GM21825 (cell line): ENCODE measurements at regions not wholly inside any gene's neighbourhood (a gene's known extent, or its start where the extent isn't known, plus 50 kb on each side); places are given as distances from the start of the nearest gene placed in this dataset.

Experiments
- ATAC-seq: cut with Tn5 transposase; IDR thresholded peaks from one replicate; pipeline ENCODE4 v1.9.1; 2021; ENCODE audit warnings: mild to moderate bottlenecking, moderate library complexity; ENCODE audit not compliant: unreplicated experiment

DNA sequence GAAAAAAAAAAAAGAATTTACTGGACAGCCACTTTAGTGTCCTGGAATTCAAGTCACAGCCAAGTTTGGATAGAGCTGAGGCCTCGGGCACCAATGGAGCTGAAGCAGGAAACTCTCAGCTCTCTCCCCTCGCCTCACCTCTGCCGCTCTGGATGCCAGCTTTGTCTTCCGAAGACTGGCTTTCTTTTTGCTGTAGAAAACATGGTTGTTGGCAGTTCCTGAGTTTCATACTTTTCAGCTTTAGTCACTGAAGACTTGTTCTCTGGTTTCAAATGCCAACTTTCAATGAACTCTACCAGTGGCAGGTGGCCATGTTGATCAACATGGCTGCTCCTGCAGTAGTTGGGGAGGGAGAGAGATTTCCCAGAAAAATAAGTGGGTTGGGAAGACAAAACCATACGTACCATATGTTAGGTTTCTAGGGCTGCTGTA is 142.2 kb downstream of the SNX18 start:
- no peak for ATAC-seq

DNA sequence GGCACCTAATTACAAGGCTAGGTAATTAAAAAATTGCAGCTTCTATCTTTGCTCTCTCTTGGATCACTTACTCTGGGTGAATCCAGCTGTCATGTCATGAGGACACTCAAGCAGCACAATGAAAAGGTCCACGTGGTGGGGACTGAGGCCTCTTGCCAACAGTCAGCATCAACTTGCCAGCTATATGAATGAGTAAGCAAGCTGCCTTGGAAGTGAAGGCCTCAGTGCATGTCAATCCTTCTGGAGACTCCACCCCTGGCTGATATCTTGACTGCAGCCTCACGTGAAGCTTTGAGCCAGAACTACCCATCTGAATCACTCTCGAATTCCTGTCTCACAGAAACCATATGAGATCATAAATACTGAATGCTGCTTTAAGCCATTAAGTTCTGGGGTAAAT is 140.5 kb downstream of the SNX18 start:
- ATAC-seq, result no peak

DNA sequence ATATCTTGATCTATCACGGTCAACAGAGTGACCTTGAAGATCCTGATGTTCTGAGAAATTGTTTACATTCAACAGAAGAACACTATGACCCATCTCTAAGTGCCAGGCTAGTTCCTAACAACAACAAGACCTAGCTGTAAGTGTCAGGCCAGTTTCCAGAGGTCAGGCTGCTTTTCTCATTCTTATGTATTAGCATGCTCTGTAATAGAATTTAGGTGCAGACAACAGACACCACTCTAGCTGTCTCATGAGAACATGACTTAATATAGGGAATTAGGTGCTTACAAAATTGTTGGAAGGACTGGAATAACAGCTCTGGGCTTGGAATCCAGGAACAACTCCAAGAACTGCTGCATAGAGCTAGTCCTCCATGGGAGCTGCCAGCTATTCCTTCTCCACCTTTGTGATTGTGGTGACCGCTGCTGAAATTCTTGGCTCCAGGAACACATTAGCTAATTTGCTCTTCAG is 138.7 kb downstream of the SNX18 start:
- ATAC-seq, result no peak

DNA sequence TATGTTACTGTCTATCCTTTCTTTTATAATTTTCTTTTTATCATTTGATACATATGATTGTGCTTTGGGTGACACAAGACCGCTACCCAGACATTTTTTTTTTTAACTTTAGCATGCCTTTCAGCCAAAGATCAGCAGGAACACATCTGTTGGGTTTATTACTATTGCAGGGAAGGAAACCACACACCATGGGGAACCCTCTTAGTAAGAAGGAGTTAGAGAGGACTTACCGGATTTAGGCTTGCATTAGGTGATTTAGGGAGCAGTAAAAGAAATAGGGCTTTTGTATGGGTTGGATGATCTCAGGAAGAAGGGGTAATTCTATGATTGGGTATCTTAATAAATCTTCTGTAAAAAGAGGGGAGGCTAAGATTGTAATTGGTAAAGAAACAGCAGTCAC is 138.2 kb downstream of the SNX18 start:
- ATAC-seq, result no peak

DNA sequence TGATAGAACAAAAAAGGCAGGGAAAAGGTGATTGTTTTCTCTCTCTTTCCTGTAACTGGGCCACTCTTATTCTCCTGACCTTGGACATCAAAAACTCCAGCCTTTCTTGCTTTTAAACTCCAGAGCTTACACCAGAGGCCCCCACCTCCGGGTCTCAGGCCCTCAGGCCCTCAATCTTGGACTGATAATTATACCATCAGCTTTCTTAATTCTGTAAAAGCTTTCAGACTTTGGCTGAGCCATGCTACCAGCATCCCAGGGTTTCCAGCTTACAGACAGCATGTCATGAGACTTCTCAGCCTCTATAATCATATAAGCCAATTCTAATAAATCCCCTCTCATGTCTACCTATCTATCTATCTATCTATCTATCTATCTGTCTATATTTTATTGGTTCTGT is 137.7 kb downstream of the SNX18 start:
- no peak for ATAC-seq

DNA sequence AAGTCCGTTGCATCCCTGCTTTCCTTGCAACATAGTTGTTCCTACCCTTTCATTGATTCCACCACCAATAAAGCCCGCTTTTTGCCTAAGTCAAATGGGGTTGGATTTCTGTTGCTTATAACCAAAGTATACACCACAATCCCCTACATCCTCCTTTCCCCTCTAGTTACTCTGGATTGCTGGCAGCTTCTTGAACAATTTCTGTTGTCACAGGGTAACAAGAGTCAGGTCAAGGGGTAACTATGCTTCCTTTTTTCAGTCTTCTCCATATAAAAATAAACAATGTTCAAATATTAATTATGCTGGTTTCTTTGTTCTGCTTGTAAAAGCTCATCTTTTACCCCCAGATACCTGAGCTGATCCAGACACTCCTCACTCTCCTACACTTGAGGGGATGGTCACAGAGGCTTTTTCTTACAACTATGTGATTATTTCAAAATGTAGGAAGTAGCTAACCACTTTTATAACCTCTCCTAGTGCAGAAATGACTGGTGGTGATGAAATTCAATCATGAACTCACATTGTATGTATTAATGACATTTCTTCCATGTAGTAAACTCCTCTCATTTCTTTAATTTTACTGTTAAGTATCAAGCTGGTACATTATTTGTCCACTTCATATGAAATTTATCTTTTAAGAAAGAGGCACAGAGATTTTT is 136.5 kb downstream of the SNX18 start:
- ATAC-seq, result no peak

DNA sequence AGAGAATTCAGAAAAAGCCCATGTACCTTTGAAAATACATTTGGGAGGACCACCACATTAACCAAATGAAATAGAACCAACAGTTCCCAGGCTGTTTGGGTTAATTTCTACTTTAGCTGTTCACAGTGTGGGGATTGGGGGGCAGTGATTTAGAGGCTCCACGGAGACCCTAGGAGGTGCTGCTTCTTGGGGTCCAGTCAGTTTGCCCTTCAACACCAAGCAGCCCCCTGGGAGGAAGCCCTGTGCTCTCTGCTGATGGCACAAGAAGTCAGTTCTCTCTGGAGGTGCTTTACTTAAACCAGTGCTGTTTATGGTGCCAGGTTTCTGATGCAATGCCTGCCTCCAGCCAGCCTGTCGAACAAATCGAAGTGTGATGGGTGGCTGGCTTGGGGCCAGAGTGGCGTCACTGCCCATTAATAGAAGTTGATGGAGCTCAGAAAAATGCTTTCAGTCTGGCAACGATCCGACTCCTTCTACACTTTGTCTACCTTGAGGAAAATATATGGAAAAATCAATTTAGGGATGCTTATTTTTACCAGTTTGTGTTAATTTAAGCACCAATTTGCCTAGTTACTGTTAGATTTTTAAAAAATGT is 134.0 kb downstream of the SNX18 start:
- no peak for ATAC-seq

DNA sequence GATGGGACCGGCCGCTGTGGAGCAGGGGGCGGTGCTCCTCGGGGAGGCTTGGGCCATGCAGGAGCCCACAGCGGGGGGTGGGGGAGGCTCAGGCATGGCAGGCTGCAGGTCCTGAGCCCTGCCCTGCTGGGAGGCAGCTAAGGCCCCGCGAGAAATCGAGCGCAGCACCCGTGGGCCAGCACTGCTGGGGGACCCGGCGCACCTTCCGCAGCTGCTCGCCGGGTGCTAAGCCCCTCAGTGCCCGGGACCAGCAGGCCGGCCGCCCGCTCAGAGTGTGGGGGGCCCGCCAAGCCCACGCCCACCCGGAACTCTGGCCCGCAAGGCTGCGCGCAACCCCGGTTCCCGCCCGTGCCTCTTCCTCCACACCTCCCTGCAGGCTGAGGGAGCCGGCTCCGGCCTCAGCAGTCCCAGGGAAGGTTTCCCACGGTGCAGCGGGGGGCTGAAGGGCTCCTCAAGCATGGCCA is 131.5 kb downstream of the SNX18 start:
- no peak for ATAC-seq

DNA sequence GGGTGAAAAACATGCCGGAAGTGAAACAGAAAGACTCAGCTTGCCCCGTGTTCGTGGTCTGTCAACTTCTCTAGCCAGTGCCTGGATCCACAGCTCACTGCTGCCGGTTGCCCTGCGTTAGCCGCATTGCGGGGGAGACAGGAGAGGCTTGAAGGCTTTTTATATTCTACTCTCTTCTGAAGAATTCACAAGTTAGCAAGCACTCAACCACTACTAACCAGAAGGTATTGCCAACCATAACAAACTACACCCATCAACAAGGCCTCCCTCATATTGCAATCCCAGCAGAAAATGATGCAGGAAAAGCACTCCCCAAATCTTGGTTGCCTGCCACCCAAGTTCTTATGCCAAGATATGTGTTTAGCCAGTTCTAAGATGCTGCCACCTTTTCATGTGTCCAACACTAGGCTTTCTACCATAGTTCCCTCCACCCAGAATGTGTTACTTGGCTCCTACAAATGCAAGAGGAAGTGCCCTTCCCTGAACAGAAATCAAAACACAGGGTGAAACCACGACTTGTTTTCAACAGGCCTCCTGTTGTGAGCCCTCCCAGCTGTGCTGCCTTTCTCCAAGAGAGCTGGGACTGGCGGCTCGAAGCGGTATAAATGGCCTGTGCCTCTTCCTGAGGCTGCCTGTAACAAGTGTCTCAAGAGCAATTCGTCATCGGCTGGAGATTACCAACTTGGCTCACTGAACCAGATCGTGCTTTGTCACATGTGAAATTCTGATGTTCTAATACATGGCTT is 129.0 kb downstream of the SNX18 start:
- ATAC-seq, result peak; percentile 92

DNA sequence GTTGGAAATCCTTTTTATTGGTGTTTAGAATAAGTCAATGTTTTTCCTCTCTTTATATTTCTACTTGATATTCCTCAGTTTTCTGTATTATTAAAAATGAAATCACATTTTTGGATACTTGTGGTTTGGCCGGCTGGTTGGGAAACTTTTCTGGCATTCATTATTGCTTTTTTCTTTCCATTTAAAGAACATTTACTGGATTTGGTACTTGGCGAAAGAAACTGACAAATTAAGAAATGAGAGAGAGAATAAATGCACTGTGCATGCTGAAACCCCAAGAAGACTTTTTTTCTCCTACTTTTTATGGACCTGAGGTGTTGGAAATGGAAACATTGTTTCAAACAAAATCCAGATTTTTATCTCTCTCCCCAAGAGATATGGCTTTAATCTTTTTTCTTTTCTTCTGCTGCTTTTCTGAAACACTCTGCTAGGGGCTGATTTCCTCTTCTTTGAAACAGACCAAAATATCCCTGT is 128.4 kb downstream of the SNX18 start:
- ATAC-seq, result no peak

DNA sequence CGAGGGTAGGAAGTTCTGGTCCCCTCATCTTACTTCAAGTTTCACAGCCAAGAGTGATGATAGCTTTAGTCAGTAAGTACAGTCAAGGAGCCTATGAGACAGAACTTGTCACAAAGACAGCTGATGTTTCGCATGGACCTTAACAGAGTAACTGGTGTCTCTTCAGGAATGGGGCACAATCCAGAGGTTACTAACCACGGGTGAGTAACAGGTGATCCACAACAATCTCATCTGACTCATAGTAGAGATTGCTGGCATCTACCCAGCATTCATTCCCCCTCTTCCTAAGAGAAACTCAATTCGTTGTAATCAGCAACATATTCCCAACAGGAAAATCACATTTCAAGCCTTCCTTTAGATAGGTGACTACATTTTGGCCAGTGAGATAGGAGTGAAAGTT is 126.7 kb downstream of the SNX18 start:
- ATAC-seq, result no peak

DNA sequence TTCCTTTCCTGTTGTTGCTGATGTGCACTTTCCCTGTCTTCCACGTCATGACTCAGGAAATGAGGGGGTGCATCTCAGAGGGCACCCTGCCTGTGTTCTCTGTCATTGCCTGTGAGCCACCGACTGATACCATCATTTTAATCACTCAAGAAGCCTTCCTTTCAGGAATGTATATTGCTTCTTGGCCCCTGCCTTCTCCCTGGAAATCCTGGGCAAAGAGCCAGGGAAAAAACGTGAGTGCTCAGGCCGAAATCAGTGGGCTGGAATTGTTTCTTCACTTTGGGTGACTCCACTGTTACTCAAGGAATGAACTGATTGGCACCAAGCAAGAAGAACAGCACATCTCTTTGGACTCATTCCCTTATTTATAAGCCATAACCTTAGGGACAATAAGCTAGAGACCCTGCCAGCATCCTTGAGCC is 126.1 kb downstream of the SNX18 start:
- ATAC-seq, result no peak

DNA sequence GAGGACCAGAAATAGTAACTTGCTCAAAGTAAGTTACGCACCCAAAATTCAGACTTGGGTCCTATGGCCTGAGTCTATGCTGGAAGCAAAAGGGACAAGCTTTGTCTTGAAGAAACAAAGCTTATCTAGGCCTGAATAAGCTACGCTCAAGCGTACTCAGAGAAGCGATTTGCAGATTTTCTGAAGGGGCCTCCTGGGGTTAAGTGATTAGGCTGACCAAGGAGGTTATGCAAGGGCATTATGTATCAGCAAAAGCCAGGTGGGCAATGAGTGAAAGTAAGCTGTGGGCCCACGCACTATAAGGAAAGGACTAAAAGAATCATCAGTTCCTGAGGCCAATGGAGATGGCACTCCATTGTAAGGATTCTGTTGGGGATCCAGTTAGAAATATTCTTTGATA is 122.1 kb downstream of the SNX18 start:
- no peak for ATAC-seq

DNA sequence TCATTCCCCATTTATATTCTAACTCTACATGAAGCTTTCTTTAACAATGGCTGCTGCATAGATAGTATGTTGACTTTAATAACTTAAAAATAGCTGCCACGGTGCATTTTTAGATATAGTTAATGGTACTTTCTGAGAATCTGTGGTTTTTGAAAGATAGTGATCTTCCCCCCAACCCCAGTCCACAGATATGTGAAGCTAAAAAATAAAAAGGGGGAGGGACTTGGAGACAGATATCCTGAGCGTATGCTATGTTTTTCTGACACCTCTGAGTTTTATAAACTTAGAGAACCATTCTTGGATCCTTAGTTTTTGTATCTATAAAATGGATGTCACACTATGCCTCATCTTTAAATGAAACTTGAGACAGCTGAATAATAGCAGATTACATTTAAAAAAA is 120.5 kb downstream of the SNX18 start:
- no peak for ATAC-seq

DNA sequence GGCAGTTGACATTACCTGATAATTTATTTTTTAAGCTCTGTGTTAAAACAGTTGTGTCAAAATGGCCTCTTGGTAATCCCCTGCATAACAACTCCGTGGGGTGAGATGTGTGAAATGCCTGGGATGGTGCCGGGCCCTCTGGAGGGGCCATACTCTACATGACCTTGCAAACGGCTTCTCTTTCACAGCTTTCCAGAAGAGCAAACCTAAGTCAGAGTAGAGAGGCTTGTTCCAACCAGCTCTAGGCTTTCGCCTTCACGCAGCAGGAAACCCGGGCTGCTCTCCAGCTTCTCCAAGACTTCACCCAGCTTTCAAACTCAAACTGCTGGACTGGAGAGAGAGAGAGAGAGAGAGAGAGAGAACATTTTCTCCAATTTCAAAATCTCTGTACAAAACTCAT is 120.1 kb downstream of the SNX18 start:
- no peak for ATAC-seq

DNA sequence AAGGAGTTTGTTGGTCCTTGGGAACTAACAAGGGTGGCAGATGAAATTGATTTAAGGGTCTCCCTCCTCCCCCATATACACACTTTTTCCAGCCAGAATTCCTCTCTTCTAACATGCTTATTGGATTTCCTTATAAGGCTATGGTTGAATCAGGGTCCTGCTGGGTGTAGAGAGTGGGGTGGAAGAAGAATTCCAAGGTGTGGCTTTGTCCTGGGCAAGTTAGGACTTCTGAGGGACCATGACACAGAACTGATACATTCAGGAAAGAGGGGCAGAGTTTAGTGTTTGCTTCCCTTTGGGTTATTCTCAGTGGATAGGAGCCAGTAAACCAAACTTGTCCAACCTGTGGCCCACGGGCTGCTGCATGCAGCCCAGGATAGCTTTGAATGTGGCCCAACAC is 116.5 kb downstream of the SNX18 start:
- no peak for ATAC-seq

DNA sequence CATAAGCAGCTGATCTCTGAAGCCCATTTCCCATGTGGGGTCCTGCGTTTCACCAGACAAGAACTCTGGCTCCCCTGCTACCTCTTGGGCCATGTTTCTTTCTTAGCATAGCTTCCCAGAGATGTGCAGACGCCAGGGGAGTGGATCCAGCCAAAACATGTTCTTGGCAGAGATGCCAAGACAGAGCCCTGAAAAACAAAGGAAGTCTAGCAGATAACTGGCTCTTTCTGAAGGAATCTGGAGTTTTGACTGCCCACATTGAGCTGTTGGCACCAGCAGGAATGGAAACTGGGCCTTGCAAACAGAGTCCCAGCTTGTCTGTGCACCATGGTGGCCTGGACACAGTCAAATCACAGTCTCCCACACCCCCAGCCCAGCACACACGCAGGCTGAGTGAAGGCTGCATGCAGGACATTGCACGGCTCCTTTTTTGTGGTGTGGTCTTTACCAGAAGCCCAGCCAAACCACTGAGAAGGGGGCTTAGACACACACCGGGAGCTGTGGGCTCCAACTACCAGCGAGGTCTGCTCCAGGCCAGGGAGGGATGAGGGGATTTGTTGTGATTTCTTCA is 114.7 kb downstream of the SNX18 start:
- no peak for ATAC-seq

DNA sequence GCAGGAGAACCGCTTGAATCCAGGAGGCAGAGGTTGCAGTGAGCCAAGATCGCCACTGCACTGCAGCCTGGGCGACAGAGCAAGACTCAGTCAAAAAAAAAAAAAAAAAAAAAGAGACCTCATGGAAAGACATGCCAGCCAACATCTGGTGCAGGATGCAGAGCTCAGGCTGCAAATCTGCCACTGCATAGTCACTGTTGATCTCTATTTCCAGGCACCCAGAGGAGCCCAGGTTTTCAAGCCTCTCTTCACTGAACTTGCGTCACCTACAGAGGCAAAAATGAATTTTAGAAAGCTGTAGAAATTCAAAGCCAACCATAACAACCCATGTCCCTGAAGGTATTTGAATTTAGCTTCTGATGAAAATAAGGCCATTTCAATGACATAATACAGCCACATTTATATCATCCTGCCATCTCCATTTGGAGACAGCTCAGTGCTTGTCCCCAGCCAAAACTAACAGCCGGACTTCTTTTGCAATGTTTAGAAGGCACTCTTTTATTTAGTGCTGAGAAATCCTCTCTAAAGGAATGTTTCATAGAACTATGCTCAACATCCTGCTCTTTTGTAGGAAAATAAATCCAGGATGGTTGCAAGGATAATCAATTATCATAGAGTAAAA is 113.3 kb downstream of the SNX18 start:
- no peak for ATAC-seq

DNA sequence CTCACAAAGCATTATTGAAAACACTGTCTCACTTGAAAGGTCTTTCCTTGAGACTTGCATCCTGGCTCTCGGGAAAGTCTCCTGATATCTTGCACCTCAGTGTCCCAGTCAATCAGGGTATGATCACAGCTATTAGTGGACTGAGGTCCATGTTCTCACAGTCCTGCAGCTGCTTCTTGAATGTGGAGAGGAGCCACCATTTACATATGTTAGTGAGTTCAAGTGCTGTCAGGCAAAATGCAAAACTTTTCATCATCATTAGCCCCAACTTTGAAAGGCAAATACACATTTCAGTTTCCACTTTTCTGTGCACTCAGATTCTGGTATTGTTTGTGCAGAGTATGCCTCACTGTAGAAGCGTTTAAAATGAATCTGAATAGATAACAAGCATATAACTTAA is 111.6 kb downstream of the SNX18 start:
- no peak for ATAC-seq

DNA sequence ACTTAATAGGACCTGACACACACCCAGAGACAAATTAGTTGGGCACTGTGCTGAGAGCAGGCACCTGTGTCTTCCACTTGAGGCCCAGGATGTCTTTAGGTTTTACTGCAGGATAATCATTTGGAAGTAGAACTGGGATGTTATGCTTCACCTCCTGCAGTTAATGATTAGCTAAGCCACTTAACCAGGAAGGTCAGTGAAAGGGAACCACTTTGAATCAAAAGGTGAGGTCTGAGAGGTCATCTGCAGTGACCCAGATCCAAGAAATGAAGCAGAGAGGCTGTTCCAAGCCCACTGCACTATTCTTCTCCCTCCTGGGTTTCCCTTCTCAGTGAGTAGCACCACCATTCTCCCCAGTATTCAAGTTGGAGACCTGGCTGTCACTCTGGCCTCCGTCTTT is 110.5 kb downstream of the SNX18 start:
- no peak for ATAC-seq

DNA sequence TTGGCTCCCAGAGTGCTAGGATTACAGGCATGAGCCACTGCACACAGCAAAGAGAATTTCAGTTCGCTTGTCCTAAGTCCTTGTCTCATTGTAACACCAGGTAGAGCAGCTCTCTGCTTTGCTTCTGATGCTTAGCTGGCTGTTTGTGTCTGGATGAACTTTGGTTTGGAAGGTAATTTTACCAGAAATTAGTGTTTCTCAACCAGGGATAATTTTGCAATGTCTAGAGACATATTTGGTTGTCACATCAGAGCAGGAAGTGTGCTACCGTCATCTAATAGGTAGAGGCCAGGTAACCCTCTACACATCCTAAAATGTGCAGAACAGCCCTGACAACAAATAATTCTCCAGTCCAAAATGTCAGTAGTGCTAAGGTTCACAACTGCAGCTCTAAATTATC is 108.8 kb downstream of the SNX18 start:
- ATAC-seq, result no peak
